Fibroblast of lung (primary cell): ENCODE measurements at regions not wholly inside any gene's neighbourhood (a gene's known extent, or its start where the extent isn't known, plus 50 kb on each side); places are given as distances from the start of the nearest gene placed in this dataset.

ENCODE experiments used
- EZH2 ChIP-seq: IDR thresholded peaks from 2 replicates; pipeline ENCODE4 v1.5.1; 2012; ENCODE audit warnings: low read length, control low read depth, mild to moderate bottlenecking; ENCODE audit errors: missing control alignments
- TF ChIP-seq, protein P1 (sequence below), 2 donors: IDR thresholded peaks in 1 of 2; conservative IDR thresholded peaks in 1 of 2; 1 replicate in 1 of 2; 2 replicates in 1 of 2; pipeline ENCODE4 v1.5.1; 2011 to 2012; ENCODE audit warnings: low read length in 2 of 2, control low read depth in 1 of 2, inconsistent platforms in 1 of 2, low read depth in 1 of 2, mild to moderate bottlenecking in 1 of 2

DNA sequence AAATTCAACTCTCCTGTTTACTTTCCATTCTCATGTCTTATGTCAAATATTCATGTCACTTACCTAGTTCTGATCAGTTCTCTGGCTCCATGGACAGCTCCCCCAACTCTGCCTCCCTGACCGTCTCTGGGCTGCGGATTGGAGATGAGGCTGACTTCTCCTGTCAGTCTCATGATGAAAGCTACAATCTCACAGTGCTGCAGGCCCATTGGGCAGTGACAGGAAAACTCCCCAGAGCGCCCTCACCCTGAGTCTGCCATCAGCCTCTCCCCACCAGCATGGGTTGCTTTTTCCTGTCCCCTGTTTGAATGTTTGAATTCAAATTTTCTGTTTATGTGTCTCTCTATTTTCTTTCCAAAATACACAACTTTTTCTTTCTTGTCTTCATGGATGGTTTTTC lies 63.8 kb upstream of the TOP3B start:
- TF ChIP-seq, protein P1, sequence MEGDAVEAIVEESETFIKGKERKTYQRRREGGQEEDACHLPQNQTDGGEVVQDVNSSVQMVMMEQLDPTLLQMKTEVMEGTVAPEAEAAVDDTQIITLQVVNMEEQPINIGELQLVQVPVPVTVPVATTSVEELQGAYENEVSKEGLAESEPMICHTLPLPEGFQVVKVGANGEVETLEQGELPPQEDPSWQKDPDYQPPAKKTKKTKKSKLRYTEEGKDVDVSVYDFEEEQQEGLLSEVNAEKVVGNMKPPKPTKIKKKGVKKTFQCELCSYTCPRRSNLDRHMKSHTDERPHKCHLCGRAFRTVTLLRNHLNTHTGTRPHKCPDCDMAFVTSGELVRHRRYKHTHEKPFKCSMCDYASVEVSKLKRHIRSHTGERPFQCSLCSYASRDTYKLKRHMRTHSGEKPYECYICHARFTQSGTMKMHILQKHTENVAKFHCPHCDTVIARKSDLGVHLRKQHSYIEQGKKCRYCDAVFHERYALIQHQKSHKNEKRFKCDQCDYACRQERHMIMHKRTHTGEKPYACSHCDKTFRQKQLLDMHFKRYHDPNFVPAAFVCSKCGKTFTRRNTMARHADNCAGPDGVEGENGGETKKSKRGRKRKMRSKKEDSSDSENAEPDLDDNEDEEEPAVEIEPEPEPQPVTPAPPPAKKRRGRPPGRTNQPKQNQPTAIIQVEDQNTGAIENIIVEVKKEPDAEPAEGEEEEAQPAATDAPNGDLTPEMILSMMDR (conservative IDR thresholded peaks at IDR 0.05 in 1 of 2, IDR thresholded peaks at IDR 0.05 in 1 of 2; ENCODE audit: low read depth in 1 of 2, low read length in 2 of 2): no peak
- TF ChIP-seq EZH2: no peak
